ENCODE measurements at regions not wholly inside any gene's neighbourhood (a gene's known extent, or its start where the extent isn't known, plus 50 kb on each side); places are given as distances from the start of the nearest gene placed in this dataset.

DNA sequence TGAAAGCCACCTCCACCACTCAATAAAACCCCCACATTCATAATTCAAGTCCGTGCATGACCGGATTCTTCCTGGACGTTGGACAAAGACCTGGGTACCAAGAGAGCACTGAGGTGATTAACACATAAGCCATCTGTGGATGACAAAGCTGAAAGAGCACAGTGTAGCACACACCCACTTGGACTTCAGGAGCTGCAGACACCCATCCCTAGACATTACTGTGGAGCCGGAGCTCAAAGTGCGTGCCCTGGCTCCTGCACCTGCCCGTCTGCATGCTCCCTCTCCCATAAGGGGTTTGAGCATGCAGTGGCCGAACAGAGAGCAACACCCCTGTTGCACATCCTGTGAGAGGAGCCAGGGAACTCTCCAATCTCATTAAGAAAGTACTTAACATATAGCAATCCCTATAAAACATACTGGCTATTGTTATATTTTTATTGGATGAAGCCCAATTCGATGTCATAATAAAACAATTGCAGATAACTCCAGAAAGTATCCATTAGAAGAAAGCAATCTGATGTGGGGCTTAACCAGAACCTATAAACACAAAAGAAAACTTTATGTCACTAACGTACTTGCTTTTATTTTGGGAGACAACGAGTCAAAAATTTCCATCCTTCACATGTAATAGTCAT lies 1174.2 kb upstream of the C9orf72 start:
- TF ChIP-seq, protein P1, sequence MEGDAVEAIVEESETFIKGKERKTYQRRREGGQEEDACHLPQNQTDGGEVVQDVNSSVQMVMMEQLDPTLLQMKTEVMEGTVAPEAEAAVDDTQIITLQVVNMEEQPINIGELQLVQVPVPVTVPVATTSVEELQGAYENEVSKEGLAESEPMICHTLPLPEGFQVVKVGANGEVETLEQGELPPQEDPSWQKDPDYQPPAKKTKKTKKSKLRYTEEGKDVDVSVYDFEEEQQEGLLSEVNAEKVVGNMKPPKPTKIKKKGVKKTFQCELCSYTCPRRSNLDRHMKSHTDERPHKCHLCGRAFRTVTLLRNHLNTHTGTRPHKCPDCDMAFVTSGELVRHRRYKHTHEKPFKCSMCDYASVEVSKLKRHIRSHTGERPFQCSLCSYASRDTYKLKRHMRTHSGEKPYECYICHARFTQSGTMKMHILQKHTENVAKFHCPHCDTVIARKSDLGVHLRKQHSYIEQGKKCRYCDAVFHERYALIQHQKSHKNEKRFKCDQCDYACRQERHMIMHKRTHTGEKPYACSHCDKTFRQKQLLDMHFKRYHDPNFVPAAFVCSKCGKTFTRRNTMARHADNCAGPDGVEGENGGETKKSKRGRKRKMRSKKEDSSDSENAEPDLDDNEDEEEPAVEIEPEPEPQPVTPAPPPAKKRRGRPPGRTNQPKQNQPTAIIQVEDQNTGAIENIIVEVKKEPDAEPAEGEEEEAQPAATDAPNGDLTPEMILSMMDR (conservative IDR thresholded peaks at IDR 0.05): no peak
- TF ChIP-seq EZH2 (IDR thresholded peaks at IDR 0.05; ENCODE audit: low read depth): no peak

Data from PC-9 (cell line).